MM.1S (cell line): ENCODE measurements at regions not wholly inside any gene's neighbourhood (a gene's known extent, or its start where the extent isn't known, plus 50 kb on each side); places are given as distances from the start of the nearest gene placed in this dataset.

Source experiments
- DNase-seq: peaks from one replicate; pipeline ENCODE4 v3.0.0-alpha.2; 2015
- H2AFZ ChIP-seq: fragments of 300-600 bp; sonication (generic); 2 replicates; pipeline ENCODE4 v1.6.0; 2016; ENCODE audit warnings: antibody characterized with exemption, low read length
- H3F3A ChIP-seq: fragments of 300-600 bp; sonication (generic); 2 replicates; pipeline ENCODE4 v1.6.1; 2016; ENCODE audit warnings: mild to moderate bottlenecking, antibody characterized with exemption, low read length, moderate library complexity, mixed read lengths; ENCODE audit not compliant: insufficient read depth
- H3K27ac ChIP-seq: fragments of 300-600 bp; sonication (generic); 2 replicates; pipeline ENCODE4 v1.5.1; 2016; ENCODE audit warnings: mild to moderate bottlenecking, low read length
- H3K27me3 ChIP-seq: fragments of 300-600 bp; sonication (generic); replicated peaks from 2 replicates; pipeline ENCODE4 v1.6.0; 2016; ENCODE audit warnings: low read length; ENCODE audit not compliant: insufficient read depth
- H3K36me3 ChIP-seq: fragments of 300-600 bp; sonication (generic); replicated peaks from 2 replicates; pipeline ENCODE4 v1.6.1; 2016; ENCODE audit warnings: mild to moderate bottlenecking, low read length, mixed read lengths; ENCODE audit not compliant: insufficient read depth
- H3K4me1 ChIP-seq: fragments of 300-600 bp; sonication (generic); 2 replicates; pipeline ENCODE4 v1.6.1; 2016; ENCODE audit warnings: low read length, mixed read lengths
- H3K4me2 ChIP-seq: fragments of 300-600 bp; sonication (generic); 2 replicates; pipeline ENCODE4 v1.6.0; 2016; ENCODE audit warnings: low read depth, low read length
- H3K4me3 ChIP-seq: fragments of 300-600 bp; sonication (generic); 2 replicates; pipeline ENCODE4 v1.5.1; 2016; ENCODE audit warnings: low read length, mixed read lengths
- H3K79me2 ChIP-seq: fragments of 300-600 bp; sonication (generic); 2 replicates; pipeline ENCODE4 v1.6.1; 2016; ENCODE audit warnings: mixed run types, low read length, mixed read lengths
- H3K9ac ChIP-seq: fragments of 300-600 bp; sonication (generic); 2 replicates; pipeline ENCODE4 v1.6.1; 2016; ENCODE audit warnings: low read length, mixed read lengths
- H3K9me2 ChIP-seq: fragments of 300-600 bp; sonication (generic); replicated peaks from 2 replicates; pipeline ENCODE4 v1.6.1; 2016; ENCODE audit warnings: mild to moderate bottlenecking, low read length, mixed read lengths; ENCODE audit not compliant: insufficient read depth
- H3K9me3 ChIP-seq: fragments of 300-600 bp; sonication (generic); replicated peaks from 2 replicates; pipeline ENCODE4 v1.6.1; 2016; ENCODE audit warnings: mild to moderate bottlenecking, low read length, mixed read lengths; ENCODE audit not compliant: insufficient read depth
- H4K20me1 ChIP-seq: fragments of 300-600 bp; sonication (generic); 2 replicates; pipeline ENCODE4 v1.6.1; 2016; ENCODE audit warnings: mild to moderate bottlenecking, low read length, moderate library complexity, mixed read lengths; ENCODE audit not compliant: insufficient read depth
- CTCF ChIP-seq: fragments of 300-600 bp; sonication (generic); IDR thresholded peaks from 2 replicates; pipeline ENCODE4 v1.5.1; 2016; ENCODE audit warnings: antibody characterized with exemption, low read length, mixed read lengths
- EZH2 ChIP-seq: fragments of 300-600 bp; sonication (generic); optimal IDR thresholded peaks from 2 replicates; pipeline ENCODE3; 2017; ENCODE audit warnings: low read depth, mild to moderate bottlenecking, antibody characterized with exemption, low read length, mixed read lengths
- EZH2phosphoT487 ChIP-seq: fragments of 300-600 bp; sonication (generic); IDR thresholded peaks from 2 replicates; pipeline ENCODE4 v1.6.1; 2018; ENCODE audit warnings: antibody characterized with exemption, low read length

GRCh38 chr2:107195631-107196030, 309.7 kb upstream of the ST6GAL2 start:
- no peaks in the 10 kb centered on the region for H3K9me3 ChIP-seq
- H3K9me2 ChIP-seq, result no peaks in the 10 kb centered on the region
- H3K4me3 ChIP-seq, result no peak overlapping the region
- H3K27me3 ChIP-seq, result no peaks in the 10 kb centered on the region
- H3K4me2 ChIP-seq, result no peak overlapping the region
- no peaks in the 10 kb centered on the region for H3K79me2 ChIP-seq
- no peaks in the 10 kb centered on the region for H3K4me1 ChIP-seq
- no peaks in the 10 kb centered on the region for H3F3A ChIP-seq
- H3K27ac ChIP-seq, result no peak overlapping the region
- no peak overlapping the region for H3K9ac ChIP-seq
- DNase-seq, result no peak
- H3K36me3 ChIP-seq, result no peaks in the 10 kb centered on the region
- H4K20me1 ChIP-seq, result no peaks in the 10 kb centered on the region
- H2AFZ ChIP-seq, result no peak overlapping the region
- TF ChIP-seq CTCF, result no peak
- no peak for TF ChIP-seq EZH2
- TF ChIP-seq EZH2phosphoT487, result no peak

GRCh38 chr2:107197594-107198294, 311.8 kb upstream of the ST6GAL2 start:
- H3K27ac ChIP-seq, result no peak overlapping the region
- no peak overlapping the region for H3K4me3 ChIP-seq
- H3K9me2 ChIP-seq, result no peaks in the 10 kb centered on the region
- H4K20me1 ChIP-seq, result no peaks in the 10 kb centered on the region
- DNase-seq, result no peak
- H2AFZ ChIP-seq, result no peak overlapping the region
- H3K27me3 ChIP-seq, result no peaks in the 10 kb centered on the region
- no peaks in the 10 kb centered on the region for H3K79me2 ChIP-seq
- no peaks in the 10 kb centered on the region for H3K4me1 ChIP-seq
- no peak overlapping the region for H3K9ac ChIP-seq
- no peak for TF ChIP-seq EZH2
- TF ChIP-seq EZH2phosphoT487, result no peak
- no peak for TF ChIP-seq CTCF
- H3K9me3 ChIP-seq, result no peaks in the 10 kb centered on the region
- no peaks in the 10 kb centered on the region for H3K36me3 ChIP-seq
- H3F3A ChIP-seq, result no peaks in the 10 kb centered on the region
- no peak overlapping the region for H3K4me2 ChIP-seq

- H3K79me2 ChIP-seq, result no peaks in the 10 kb centered on the region
- no peaks in the 10 kb centered on the region for H3F3A ChIP-seq
- no peak overlapping the region for H3K9ac ChIP-seq
- H3K4me1 ChIP-seq, result no peaks in the 10 kb centered on the region
- DNase-seq, result no peak
- no peaks in the 10 kb centered on the region for H3K27me3 ChIP-seq
- H3K36me3 ChIP-seq, result no peaks in the 10 kb centered on the region
- H3K9me2 ChIP-seq, result no peaks in the 10 kb centered on the region
- no peak overlapping the region for H2AFZ ChIP-seq
- H3K27ac ChIP-seq, result no peak overlapping the region
- H3K9me3 ChIP-seq, result no peaks in the 10 kb centered on the region
- no peak overlapping the region for H3K4me3 ChIP-seq
- TF ChIP-seq EZH2, result no peak
- TF ChIP-seq EZH2phosphoT487, result no peak
- no peak for TF ChIP-seq CTCF
- no peaks in the 10 kb centered on the region for H4K20me1 ChIP-seq
- no peak overlapping the region for H3K4me2 ChIP-seq
Observed at GRCh38 chr2:107202962-107203591, 317.1 kb upstream of the ST6GAL2 start.
